RWPE1 (cell line): ENCODE measurements at regions not wholly inside any gene's neighbourhood (a gene's known extent, or its start where the extent isn't known, plus 50 kb on each side); places are given as distances from the start of the nearest gene placed in this dataset.

ENCODE experiments used
- CTCF ChIA-PET: fragments of 350-600 bp; sonication (Branson Sonifier 250); formaldehyde crosslinking; extraction: SDS; loops from one replicate; lab custom pipeline; 2021; lab: Yijun Ruan, JAX
- POLR2A ChIA-PET: fragments of 400-600 bp; formaldehyde crosslinking; extraction: SDS; loops from one replicate; lab custom pipeline; 2020; ENCODE audit warnings: antibody characterized with exemption; ENCODE audit not compliant: low non-redundant PET; lab: Yijun Ruan, JAX
- DNase-seq: peaks from one replicate; pipeline ENCODE4 v3.0.0; 2012; ENCODE audit warnings: low spot score
- H3K27ac ChIP-seq: fragments of 450-650 bp; 2 replicates; pipeline ENCODE4 v1.5.1; 2017
- TF ChIP-seq, protein P1 (sequence below): fragments of 450-650 bp; conservative IDR thresholded peaks from 2 replicates; pipeline ENCODE4 v1.5.1; 2017; ENCODE audit warnings: low read depth, mild to moderate bottlenecking

DNA sequence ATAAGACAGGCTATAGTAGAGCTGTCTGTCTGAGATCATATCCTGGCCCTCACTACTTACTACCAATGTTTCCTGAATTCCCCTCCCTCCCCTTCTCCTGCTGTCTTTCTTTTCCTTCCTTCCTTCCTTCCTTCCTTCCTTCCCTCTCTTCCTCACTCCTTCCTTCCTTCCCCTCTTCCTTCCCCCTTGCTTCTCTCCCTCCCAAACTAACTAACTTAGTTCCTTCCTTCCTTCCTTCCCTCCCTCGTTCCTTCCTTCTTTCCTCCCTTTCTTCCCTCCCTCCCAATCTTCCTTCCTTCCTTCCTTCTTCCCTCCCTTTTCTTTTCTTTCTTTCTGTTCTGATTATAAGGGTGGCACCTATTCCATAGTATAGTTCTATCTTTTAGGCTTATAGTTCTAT, 150.0 kb upstream of the GDNF start:
- no peak for DNase-seq
- H3K27ac ChIP-seq: no peak overlapping the region
- TF ChIP-seq, protein P1, sequence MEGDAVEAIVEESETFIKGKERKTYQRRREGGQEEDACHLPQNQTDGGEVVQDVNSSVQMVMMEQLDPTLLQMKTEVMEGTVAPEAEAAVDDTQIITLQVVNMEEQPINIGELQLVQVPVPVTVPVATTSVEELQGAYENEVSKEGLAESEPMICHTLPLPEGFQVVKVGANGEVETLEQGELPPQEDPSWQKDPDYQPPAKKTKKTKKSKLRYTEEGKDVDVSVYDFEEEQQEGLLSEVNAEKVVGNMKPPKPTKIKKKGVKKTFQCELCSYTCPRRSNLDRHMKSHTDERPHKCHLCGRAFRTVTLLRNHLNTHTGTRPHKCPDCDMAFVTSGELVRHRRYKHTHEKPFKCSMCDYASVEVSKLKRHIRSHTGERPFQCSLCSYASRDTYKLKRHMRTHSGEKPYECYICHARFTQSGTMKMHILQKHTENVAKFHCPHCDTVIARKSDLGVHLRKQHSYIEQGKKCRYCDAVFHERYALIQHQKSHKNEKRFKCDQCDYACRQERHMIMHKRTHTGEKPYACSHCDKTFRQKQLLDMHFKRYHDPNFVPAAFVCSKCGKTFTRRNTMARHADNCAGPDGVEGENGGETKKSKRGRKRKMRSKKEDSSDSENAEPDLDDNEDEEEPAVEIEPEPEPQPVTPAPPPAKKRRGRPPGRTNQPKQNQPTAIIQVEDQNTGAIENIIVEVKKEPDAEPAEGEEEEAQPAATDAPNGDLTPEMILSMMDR: no peak
- ChIA-PET CTCF (no interaction called here), POLR2A (no interaction called here)

DNA sequence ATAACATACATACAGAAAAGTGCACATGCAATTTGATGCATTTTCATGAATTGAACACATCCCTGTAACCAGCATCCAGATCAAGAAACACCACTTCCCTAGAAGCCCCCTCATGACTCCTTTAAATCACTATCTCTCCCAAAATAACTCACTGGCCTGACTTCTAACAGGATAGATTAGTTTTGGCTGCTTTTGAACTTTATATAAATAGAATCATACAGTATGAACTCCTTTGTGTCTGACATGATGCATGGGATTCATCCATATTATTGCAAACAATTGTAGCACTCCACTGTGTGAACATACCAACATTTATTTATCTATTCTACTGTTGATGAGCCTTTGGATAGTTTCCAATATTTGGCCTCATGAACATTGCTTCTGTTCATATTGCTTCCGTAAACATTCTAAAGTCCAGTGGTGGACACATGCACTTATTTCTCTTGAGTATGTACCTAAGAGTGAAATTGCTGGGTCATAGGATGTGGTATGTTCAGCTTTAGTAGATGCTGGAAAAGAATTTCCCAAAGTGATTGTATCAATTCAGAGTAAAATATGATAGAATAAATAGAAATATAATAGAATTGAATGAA, 148.7 kb upstream of the GDNF start:
- POLR2A ChIA-PET: no interaction called here
- no peak overlapping the region for H3K27ac ChIP-seq
- CTCF ChIA-PET: interaction anchor here (0.7 kb wide), 1 partner anchor 790 kb away, joined by 6 read pairs; no protein-coding TSS in a partner anchor
- TF ChIP-seq, protein P1: no peak
- no peak for DNase-seq

DNA sequence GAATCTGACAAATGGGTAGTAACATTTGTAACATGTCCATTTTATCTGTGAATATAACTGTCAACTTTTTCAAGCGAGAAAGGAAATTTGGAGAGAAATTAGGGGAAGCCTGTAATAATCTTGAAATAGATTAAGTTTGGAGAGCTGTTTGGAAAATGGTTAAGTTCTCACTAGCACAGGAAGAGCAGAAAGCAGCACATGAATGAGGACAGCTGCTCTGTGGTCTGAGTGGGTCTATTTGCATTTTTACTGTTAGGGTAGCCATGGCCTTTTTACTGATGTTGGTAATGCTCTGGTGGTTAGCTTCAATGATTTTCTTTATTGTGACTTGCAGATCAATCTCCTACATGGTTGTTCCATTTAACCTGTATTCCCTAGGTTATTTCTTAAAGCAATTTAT, 144.5 kb upstream of the GDNF start:
- TF ChIP-seq, protein P1: no peak
- DNase-seq: no peak
- no peak overlapping the region for H3K27ac ChIP-seq
- CTCF ChIA-PET: interaction anchor here (0.6 kb wide), 1 partner anchor 671 kb away, joined by 3 read pairs; no protein-coding TSS in a partner anchor
- POLR2A ChIA-PET: no interaction called here

DNA sequence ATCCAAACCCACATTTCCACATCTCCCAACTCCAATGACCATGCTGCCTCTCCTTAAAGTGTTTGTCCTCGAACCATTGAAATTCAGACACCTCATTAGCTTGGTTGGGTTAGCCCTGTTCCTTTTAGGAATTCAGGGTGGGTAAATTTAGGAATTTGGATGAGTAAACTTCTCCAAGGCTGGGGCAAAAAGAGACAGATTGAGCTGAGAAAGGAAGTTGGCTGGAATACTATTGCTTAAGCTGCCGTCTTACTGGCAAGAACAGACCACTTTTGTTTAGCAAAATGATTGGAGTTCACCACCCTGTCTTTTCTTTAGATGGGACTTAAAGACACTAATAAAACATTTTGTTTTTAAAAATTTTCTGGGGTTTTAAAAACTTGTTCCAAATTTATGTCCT, 143.6 kb upstream of the GDNF start:
- TF ChIP-seq, protein P1: no peak
- CTCF ChIA-PET: no interaction called here
- no peak overlapping the region for H3K27ac ChIP-seq
- POLR2A ChIA-PET: no interaction called here
- DNase-seq: no peak

DNA sequence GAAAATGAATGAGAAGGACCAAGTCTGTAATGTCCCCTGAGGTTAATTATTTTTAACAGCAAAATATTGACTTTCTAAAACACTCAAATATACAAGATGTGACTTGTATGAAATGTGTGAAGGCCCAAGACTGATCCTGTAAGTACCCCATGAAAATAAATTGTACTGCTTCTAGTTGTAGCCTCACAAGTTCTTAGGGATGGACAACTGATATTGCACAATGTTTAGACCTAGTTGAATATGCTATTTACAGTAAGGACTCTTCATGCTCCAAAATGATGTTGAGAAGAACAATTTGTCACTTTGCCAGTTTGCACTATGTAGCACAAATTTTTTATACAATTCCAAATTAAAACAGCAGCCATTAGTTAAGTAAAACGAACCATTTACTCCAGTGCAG, 139.7 kb upstream of the GDNF start:
- no peak for DNase-seq
- no peak overlapping the region for H3K27ac ChIP-seq
- TF ChIP-seq, protein P1: no peak
- ChIA-PET CTCF (no interaction called here), POLR2A (no interaction called here)

DNA sequence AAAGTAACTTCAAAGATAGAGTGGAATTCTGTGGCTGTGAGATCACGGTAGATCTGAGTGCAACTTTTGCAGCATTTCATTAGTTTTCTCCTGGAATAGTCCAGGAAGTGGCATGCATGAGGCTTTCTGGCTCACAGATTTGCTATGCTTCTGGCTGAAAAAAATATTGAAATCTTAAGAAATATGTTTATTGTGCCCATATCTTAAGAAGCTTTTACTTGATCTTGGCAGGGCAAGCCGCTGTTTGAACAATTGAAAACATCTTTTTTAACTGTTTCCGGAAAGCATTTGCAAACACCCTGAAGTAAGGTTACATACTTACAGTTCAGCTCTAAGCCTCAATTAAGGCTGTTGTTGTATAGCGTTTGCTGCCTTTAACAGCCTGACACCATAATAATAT, 135.7 kb upstream of the GDNF start:
- POLR2A ChIA-PET: no interaction called here
- TF ChIP-seq, protein P1: no peak
- H3K27ac ChIP-seq: no peak overlapping the region
- CTCF ChIA-PET: no interaction called here
- no peak for DNase-seq
